ENCODE measurements at regions not wholly inside any gene's neighbourhood (a gene's known extent, or its start where the extent isn't known, plus 50 kb on each side); places are given as distances from the start of the nearest gene placed in this dataset.

DNA sequence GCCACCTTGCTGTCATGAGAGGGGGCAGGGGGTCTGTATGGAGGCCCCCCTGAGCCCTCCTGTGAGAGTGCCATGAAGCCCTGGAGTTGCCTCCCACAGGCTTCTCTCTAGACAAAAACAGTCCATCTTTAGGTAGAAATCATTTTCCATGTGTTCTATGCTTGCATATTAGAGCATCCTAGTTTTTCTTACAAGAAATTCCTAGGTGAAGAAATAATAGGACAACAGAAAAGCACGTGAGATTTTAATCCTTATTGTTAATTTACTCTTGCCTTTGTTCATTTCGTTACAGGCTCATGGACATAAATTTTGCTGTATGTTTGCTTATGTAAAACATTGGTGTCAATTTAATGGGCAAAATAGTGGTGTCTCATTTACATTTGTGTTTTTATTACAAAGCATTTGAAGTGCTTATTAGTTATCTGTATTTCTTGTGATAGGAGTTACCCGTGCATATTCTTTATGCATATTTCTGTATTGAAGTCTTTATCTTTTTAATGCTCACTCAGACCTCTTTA lies 336.9 kb upstream of the RAB6C start:
- TF ChIP-seq EZH2 (IDR thresholded peaks at IDR 0.05; ENCODE audit: borderline replicate concordance, low read depth, low read length), result no peak
- TF ChIP-seq, protein P1, sequence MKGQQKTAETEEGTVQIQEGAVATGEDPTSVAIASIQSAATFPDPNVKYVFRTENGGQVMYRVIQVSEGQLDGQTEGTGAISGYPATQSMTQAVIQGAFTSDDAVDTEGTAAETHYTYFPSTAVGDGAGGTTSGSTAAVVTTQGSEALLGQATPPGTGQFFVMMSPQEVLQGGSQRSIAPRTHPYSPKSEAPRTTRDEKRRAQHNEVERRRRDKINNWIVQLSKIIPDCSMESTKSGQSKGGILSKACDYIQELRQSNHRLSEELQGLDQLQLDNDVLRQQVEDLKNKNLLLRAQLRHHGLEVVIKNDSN (CRISPR knock-in tag; IDR thresholded peaks at IDR 0.05), result no peak
- TF ChIP-seq BMI1 (IDR thresholded peaks at IDR 0.05; ENCODE audit: low read length), result no peak
- TF ChIP-seq BRCA1 (IDR thresholded peaks at IDR 0.05), result no peak
- no peak for TF ChIP-seq BRCA1 (CRISPR knock-in tag; IDR thresholded peaks at IDR 0.05)
- no peak for TF ChIP-seq POLR2A (conservative IDR thresholded peaks at IDR 0.05)
- TF ChIP-seq LCOR (CRISPR knock-in tag; IDR thresholded peaks at IDR 0.05), result no peak
- no peak for TF ChIP-seq MAFK (IDR thresholded peaks at IDR 0.05; ENCODE audit: low read length)
- TF ChIP-seq, protein P2, sequence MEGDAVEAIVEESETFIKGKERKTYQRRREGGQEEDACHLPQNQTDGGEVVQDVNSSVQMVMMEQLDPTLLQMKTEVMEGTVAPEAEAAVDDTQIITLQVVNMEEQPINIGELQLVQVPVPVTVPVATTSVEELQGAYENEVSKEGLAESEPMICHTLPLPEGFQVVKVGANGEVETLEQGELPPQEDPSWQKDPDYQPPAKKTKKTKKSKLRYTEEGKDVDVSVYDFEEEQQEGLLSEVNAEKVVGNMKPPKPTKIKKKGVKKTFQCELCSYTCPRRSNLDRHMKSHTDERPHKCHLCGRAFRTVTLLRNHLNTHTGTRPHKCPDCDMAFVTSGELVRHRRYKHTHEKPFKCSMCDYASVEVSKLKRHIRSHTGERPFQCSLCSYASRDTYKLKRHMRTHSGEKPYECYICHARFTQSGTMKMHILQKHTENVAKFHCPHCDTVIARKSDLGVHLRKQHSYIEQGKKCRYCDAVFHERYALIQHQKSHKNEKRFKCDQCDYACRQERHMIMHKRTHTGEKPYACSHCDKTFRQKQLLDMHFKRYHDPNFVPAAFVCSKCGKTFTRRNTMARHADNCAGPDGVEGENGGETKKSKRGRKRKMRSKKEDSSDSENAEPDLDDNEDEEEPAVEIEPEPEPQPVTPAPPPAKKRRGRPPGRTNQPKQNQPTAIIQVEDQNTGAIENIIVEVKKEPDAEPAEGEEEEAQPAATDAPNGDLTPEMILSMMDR (IDR thresholded peaks at IDR 0.05 in 2 of 3, conservative IDR thresholded peaks at IDR 0.05 in 1 of 3; ENCODE audit: insufficient read depth in 2 of 3, low read depth in 1 of 3, low read length in 3 of 3), result no peak
- no peak for TF ChIP-seq EP300 (IDR thresholded peaks at IDR 0.05; ENCODE audit: low read length)
- TF ChIP-seq ZNF57 (CRISPR knock-in tag; IDR thresholded peaks at IDR 0.05), result no peak
- no peak for TF ChIP-seq JUN (IDR thresholded peaks at IDR 0.05; ENCODE audit: borderline replicate concordance, low read depth, low read length)
- TF ChIP-seq JUN (CRISPR knock-in tag; IDR thresholded peaks at IDR 0.05; ENCODE audit: borderline replicate concordance), result no peak
- TF ChIP-seq SIN3A (IDR thresholded peaks at IDR 0.05; ENCODE audit: borderline replicate concordance in 2 of 2, control insufficient read depth in 1 of 2, low read depth in 2 of 2, low read length in 2 of 2), result no peak
- no peak for TF ChIP-seq GATA2 (CRISPR knock-in tag; IDR thresholded peaks at IDR 0.05)
